Liver (tissue), 3 donors: ENCODE measurements at regions not wholly inside any gene's neighbourhood (a gene's known extent, or its start where the extent isn't known, plus 50 kb on each side); places are given as distances from the start of the nearest gene placed in this dataset.

Experiments used
- EGR1 ChIP-seq, 2 donors: IDR thresholded peaks; 2 replicates each; pipeline ENCODE4 v1.6.1; 2016 to 2018; ENCODE audit warnings: antibody characterized with exemption in 2 of 2, low read depth in 2 of 2
- TAF1 ChIP-seq: conservative IDR thresholded peaks from 2 replicates; pipeline ENCODE4 v1.6.1; 2016; ENCODE audit warnings: antibody characterized with exemption, mild to moderate bottlenecking
- TF ChIP-seq, protein P1 (sequence below): fragments of 150-350 bp; IDR thresholded peaks from 2 replicates; pipeline ENCODE4 v1.5.1; 2017; ENCODE audit warnings: improper control_type of control experiment, low read depth, low read length; ENCODE audit not compliant: missing input control
- donor health status: healthy.
- donor health status: healthy.

DNA sequence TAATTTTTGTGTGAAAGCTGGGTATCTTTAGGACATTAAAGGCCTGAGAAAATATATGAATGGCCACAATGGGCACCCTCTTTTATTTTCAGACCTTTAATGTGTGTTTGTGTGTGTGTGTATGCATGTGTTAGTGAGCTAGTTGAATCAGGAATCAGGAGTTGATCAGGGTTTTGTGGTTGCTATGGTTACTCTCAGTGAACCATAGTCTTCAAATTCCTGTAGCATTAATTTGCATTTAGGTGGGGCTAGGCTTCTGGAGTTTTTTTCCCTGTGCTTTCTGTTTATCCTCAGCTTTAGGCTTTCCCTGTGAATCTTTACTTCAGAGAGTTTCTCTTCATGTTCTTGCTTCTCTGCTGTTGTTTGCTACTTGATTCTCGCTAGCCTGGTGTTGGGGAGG is 122.0 kb upstream of the ONECUT1 start:
- TF ChIP-seq EGR1 (IDR thresholded peaks at IDR 0.05; ENCODE audit: low read depth in 2 of 2) (no peak), TAF1 (no peak)
- TF ChIP-seq, protein P1, sequence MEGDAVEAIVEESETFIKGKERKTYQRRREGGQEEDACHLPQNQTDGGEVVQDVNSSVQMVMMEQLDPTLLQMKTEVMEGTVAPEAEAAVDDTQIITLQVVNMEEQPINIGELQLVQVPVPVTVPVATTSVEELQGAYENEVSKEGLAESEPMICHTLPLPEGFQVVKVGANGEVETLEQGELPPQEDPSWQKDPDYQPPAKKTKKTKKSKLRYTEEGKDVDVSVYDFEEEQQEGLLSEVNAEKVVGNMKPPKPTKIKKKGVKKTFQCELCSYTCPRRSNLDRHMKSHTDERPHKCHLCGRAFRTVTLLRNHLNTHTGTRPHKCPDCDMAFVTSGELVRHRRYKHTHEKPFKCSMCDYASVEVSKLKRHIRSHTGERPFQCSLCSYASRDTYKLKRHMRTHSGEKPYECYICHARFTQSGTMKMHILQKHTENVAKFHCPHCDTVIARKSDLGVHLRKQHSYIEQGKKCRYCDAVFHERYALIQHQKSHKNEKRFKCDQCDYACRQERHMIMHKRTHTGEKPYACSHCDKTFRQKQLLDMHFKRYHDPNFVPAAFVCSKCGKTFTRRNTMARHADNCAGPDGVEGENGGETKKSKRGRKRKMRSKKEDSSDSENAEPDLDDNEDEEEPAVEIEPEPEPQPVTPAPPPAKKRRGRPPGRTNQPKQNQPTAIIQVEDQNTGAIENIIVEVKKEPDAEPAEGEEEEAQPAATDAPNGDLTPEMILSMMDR = no peak
